ENCODE measurements at regions not wholly inside any gene's neighbourhood (a gene's known extent, or its start where the extent isn't known, plus 50 kb on each side); places are given as distances from the start of the nearest gene placed in this dataset.

- DNase-seq (ENCODE audit: low read depth): no peak
These were observed 139.2 kb upstream of the EOMES start for GRCh38 chr3:27861046-27862036.

- DNase-seq (ENCODE audit: low read depth): no peak
These were observed 143.6 kb upstream of the EOMES start for GRCh38 chr3:27865731-27866130.

GRCh38 chr3:27869152-27869551 is 147.0 kb upstream of the EOMES start:
- DNase-seq (ENCODE audit: low read depth): no peak

GRCh38 chr3:27877061-27878013 is 155.2 kb upstream of the EOMES start:
- no peak for DNase-seq (ENCODE audit: low read depth)

- no peak for DNase-seq (ENCODE audit: low read depth)
These were observed 155.9 kb upstream of the EOMES start for GRCh38 chr3:27878014-27878383.

GRCh38 chr3:27880969-27881892 is 159.1 kb upstream of the EOMES start:
- no peak for DNase-seq (ENCODE audit: low read depth)

- no peak for DNase-seq (ENCODE audit: low read depth)
These were observed 161.1 kb upstream of the EOMES start for GRCh38 chr3:27883266-27883665.

- no peak for DNase-seq (ENCODE audit: low read depth)
These were observed 163.5 kb upstream of the EOMES start for GRCh38 chr3:27885641-27886040.

- DNase-seq (ENCODE audit: low read depth): no peak
These were observed 166.4 kb upstream of the EOMES start for GRCh38 chr3:27888562-27888961.

GRCh38 chr3:27889745-27890144 is 167.6 kb upstream of the EOMES start:
- DNase-seq (ENCODE audit: low read depth): no peak

- DNase-seq (ENCODE audit: low read depth): no peak
These were observed 178.2 kb upstream of the EOMES start for GRCh38 chr3:27900316-27900715.

GRCh38 chr3:27903446-27903845 is 181.3 kb upstream of the EOMES start:
- DNase-seq (ENCODE audit: low read depth): no peak

- no peak for DNase-seq (ENCODE audit: low read depth)
These were observed 183.5 kb upstream of the EOMES start for GRCh38 chr3:27905625-27906024.

GRCh38 chr3:27907148-27907547 is 185.0 kb upstream of the EOMES start:
- no peak for DNase-seq (ENCODE audit: low read depth)

GRCh38 chr3:27907929-27908328 is 185.8 kb upstream of the EOMES start:
- DNase-seq (ENCODE audit: low read depth): no peak

- no peak for DNase-seq (ENCODE audit: low read depth)
These were observed 188.3 kb upstream of the EOMES start for GRCh38 chr3:27910456-27910855.

- DNase-seq (ENCODE audit: low read depth): no peak
These were observed 192.1 kb upstream of the EOMES start for GRCh38 chr3:27914199-27914598.

- no peak for DNase-seq (ENCODE audit: low read depth)
These were observed 201.4 kb upstream of the EOMES start for GRCh38 chr3:27923349-27924068.

GRCh38 chr3:27927882-27928281 is 205.8 kb upstream of the EOMES start:
- DNase-seq (ENCODE audit: low read depth): no peak

GRCh38 chr3:27930052-27930602 is 208.0 kb upstream of the EOMES start:
- DNase-seq (ENCODE audit: low read depth): no peak

- DNase-seq (ENCODE audit: low read depth): no peak
These were observed 213.4 kb upstream of the EOMES start for GRCh38 chr3:27935492-27935891.

All from fibroblast of the conjunctiva (primary cell).